Liver (tissue), 3 donors: ENCODE measurements at regions not wholly inside any gene's neighbourhood (a gene's known extent, or its start where the extent isn't known, plus 50 kb on each side); places are given as distances from the start of the nearest gene placed in this dataset.

Experiments used
- HNF4A ChIP-seq, 2 donors: conservative IDR thresholded peaks; 2 replicates each; pipeline ENCODE4 v1.6.1; 2016; ENCODE audit warnings: antibody characterized with exemption in 2 of 2, mild to moderate bottlenecking in 2 of 2
- RAD21 ChIP-seq, 2 donors: IDR thresholded peaks; 2 replicates each; pipeline ENCODE4 v1.6.1; 2016; ENCODE audit warnings: antibody characterized with exemption in 2 of 2, mild to moderate bottlenecking in 2 of 2
- RXRA ChIP-seq, 2 donors: IDR thresholded peaks; 2 replicates each; pipeline ENCODE4 v1.6.1; 2017 to 2018; ENCODE audit warnings: antibody characterized with exemption in 2 of 2, mild to moderate bottlenecking in 1 of 2
- TF ChIP-seq, protein P1 (sequence below): IDR thresholded peaks from 2 replicates; pipeline ENCODE4 v1.6.1; 2016; ENCODE audit warnings: antibody characterized with exemption, mild to moderate bottlenecking
- TF ChIP-seq, protein P2 (sequence below): fragments of 150-350 bp; IDR thresholded peaks from 2 replicates; pipeline ENCODE4 v1.5.1; 2017; ENCODE audit warnings: improper control_type of control experiment, low read depth, low read length; ENCODE audit not compliant: missing input control
- TF ChIP-seq, protein P3 (sequence below): IDR thresholded peaks from 2 replicates; pipeline ENCODE4 v1.6.1; 2016; ENCODE audit warnings: antibody characterized with exemption
- donor health status: healthy.
- donor health status: healthy.

DNA sequence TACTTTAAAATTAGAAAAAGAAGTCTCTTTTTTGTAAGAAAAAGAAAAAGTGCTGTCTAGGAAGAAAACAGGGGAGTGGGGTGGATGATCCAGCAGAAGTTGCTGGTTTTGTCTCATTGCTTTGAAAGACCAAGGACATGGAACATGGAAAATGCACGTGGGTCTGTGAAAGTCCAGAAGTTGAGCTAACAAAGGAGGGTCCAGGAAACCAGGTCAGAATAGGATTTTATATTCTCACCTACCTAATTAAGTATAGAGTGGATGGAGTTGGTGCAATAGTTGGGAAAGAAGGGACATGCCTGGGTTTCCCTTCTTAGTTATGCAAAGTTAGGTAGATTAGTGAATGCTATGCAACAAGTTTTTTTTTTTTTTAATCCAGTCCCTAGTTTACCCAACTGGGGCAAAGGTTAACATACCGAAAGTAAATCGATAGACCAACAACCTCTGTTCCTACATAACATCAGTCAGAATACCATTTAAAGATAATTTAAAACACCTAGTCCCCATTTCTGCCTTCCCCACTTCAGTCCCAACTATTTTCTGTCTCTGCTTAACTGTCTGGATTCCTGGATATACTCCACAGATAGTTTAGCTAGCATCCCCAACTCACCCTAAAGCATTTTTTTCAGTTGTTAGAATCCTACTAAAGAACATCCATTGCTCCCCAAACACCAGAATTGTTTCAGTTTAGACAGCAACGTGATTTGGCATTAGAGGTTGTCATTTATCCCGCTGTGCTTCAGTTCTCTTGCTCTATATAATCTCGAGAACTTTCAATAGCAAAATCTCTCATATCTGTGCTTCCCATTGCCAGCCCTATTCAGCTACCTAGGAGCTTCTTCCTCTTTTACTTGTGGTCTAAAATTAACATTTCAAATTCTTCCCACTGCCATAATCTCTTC, 105.7 kb upstream of the PLPPR5 start:
- peak; percentile 53 to 64 for TF ChIP-seq HNF4A (conservative IDR thresholded peaks at IDR 0.05)
- TF ChIP-seq, protein P1, sequence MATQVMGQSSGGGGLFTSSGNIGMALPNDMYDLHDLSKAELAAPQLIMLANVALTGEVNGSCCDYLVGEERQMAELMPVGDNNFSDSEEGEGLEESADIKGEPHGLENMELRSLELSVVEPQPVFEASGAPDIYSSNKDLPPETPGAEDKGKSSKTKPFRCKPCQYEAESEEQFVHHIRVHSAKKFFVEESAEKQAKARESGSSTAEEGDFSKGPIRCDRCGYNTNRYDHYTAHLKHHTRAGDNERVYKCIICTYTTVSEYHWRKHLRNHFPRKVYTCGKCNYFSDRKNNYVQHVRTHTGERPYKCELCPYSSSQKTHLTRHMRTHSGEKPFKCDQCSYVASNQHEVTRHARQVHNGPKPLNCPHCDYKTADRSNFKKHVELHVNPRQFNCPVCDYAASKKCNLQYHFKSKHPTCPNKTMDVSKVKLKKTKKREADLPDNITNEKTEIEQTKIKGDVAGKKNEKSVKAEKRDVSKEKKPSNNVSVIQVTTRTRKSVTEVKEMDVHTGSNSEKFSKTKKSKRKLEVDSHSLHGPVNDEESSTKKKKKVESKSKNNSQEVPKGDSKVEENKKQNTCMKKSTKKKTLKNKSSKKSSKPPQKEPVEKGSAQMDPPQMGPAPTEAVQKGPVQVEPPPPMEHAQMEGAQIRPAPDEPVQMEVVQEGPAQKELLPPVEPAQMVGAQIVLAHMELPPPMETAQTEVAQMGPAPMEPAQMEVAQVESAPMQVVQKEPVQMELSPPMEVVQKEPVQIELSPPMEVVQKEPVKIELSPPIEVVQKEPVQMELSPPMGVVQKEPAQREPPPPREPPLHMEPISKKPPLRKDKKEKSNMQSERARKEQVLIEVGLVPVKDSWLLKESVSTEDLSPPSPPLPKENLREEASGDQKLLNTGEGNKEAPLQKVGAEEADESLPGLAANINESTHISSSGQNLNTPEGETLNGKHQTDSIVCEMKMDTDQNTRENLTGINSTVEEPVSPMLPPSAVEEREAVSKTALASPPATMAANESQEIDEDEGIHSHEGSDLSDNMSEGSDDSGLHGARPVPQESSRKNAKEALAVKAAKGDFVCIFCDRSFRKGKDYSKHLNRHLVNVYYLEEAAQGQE: no peak
- TF ChIP-seq, protein P2, sequence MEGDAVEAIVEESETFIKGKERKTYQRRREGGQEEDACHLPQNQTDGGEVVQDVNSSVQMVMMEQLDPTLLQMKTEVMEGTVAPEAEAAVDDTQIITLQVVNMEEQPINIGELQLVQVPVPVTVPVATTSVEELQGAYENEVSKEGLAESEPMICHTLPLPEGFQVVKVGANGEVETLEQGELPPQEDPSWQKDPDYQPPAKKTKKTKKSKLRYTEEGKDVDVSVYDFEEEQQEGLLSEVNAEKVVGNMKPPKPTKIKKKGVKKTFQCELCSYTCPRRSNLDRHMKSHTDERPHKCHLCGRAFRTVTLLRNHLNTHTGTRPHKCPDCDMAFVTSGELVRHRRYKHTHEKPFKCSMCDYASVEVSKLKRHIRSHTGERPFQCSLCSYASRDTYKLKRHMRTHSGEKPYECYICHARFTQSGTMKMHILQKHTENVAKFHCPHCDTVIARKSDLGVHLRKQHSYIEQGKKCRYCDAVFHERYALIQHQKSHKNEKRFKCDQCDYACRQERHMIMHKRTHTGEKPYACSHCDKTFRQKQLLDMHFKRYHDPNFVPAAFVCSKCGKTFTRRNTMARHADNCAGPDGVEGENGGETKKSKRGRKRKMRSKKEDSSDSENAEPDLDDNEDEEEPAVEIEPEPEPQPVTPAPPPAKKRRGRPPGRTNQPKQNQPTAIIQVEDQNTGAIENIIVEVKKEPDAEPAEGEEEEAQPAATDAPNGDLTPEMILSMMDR: no peak
- peak; percentile 82 to 88 for TF ChIP-seq RXRA (IDR thresholded peaks at IDR 0.05)
- TF ChIP-seq, protein P3, sequence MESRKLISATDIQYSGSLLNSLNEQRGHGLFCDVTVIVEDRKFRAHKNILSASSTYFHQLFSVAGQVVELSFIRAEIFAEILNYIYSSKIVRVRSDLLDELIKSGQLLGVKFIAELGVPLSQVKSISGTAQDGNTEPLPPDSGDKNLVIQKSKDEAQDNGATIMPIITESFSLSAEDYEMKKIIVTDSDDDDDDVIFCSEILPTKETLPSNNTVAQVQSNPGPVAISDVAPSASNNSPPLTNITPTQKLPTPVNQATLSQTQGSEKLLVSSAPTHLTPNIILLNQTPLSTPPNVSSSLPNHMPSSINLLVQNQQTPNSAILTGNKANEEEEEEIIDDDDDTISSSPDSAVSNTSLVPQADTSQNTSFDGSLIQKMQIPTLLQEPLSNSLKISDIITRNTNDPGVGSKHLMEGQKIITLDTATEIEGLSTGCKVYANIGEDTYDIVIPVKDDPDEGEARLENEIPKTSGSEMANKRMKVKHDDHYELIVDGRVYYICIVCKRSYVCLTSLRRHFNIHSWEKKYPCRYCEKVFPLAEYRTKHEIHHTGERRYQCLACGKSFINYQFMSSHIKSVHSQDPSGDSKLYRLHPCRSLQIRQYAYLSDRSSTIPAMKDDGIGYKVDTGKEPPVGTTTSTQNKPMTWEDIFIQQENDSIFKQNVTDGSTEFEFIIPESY: no peak
- TF ChIP-seq RAD21 (IDR thresholded peaks at IDR 0.05): no peak
